HEK293 (cell line): ENCODE measurements at regions not wholly inside any gene's neighbourhood (a gene's known extent, or its start where the extent isn't known, plus 50 kb on each side); places are given as distances from the start of the nearest gene placed in this dataset.
A peak's percentile ranks its signal among the peaks of the same experiment; 100 is the strongest.

Source experiments
- EGR2 ChIP-seq: fragments of 450-650 bp; formaldehyde crosslinking; IDR thresholded peaks from 2 replicates; pipeline ENCODE4 v1.5.1; 2016; ENCODE audit warnings: low read depth, missing biosample characterization, missing genetic modification characterization
- KLF7 ChIP-seq: fragments of 450-650 bp; formaldehyde crosslinking; IDR thresholded peaks from 2 replicates; pipeline ENCODE4 v1.5.1; 2016; ENCODE audit warnings: missing biosample characterization, missing genetic modification characterization, borderline replicate concordance
- REPIN1 ChIP-seq: fragments of 450-650 bp; formaldehyde crosslinking; IDR thresholded peaks from 2 replicates; pipeline ENCODE4 v1.5.1; 2017; ENCODE audit warnings: missing biosample characterization, missing genetic modification characterization, low read depth
- ZBTB11 ChIP-seq: fragments of 450-650 bp; formaldehyde crosslinking; conservative IDR thresholded peaks from 2 replicates; pipeline ENCODE4 v1.5.1; 2016; ENCODE audit warnings: low read depth, missing biosample characterization, missing genetic modification characterization
- ZEB2 ChIP-seq: fragments of 450-650 bp; formaldehyde crosslinking; IDR thresholded peaks from 2 replicates; pipeline ENCODE4 v1.5.1; 2016; ENCODE audit warnings: missing biosample characterization, missing genetic modification characterization
- ZFP37 ChIP-seq: fragments of 450-650 bp; formaldehyde crosslinking; IDR thresholded peaks from 2 replicates; pipeline ENCODE4 v1.5.1; 2016; ENCODE audit warnings: missing biosample characterization, missing genetic modification characterization
- ZNF211 ChIP-seq: fragments of 450-650 bp; formaldehyde crosslinking; IDR thresholded peaks from 2 replicates; pipeline ENCODE4 v1.5.1; 2016; ENCODE audit warnings: low read depth, missing biosample characterization, missing genetic modification characterization
- ZNF24 ChIP-seq: fragments of 450-650 bp; formaldehyde crosslinking; IDR thresholded peaks from 2 replicates; pipeline ENCODE4 v1.5.1; 2016; ENCODE audit warnings: missing biosample characterization, missing genetic modification characterization
- ZNF335 ChIP-seq: fragments of 450-650 bp; formaldehyde crosslinking; conservative IDR thresholded peaks from 2 replicates; pipeline ENCODE4 v1.5.1; 2016; ENCODE audit warnings: missing biosample characterization, missing genetic modification characterization
- ZNF391 ChIP-seq: fragments of 450-650 bp; formaldehyde crosslinking; IDR thresholded peaks from 2 replicates; pipeline ENCODE4 v1.5.1; 2016; ENCODE audit warnings: low read depth, missing biosample characterization, missing genetic modification characterization, borderline replicate concordance
- ZNF398 ChIP-seq: fragments of 450-650 bp; formaldehyde crosslinking; IDR thresholded peaks from 2 replicates; pipeline ENCODE4 v1.5.1; 2017; ENCODE audit warnings: missing biosample characterization, missing genetic modification characterization
- ZNF580 ChIP-seq: fragments of 450-650 bp; formaldehyde crosslinking; IDR thresholded peaks from 2 replicates; pipeline ENCODE4 v1.5.1; 2016; ENCODE audit warnings: missing biosample characterization, missing genetic modification characterization
- ZNF621 ChIP-seq: fragments of 450-650 bp; formaldehyde crosslinking; IDR thresholded peaks from 2 replicates; pipeline ENCODE4 v1.5.1; 2017; ENCODE audit warnings: missing biosample characterization, missing genetic modification characterization
- ZNF626 ChIP-seq: fragments of 450-650 bp; sonication (Bioruptor Pico); formaldehyde crosslinking; IDR thresholded peaks from 2 replicates; pipeline ENCODE4 v1.5.1; 2018; ENCODE audit warnings: missing biosample characterization, missing genetic modification characterization, inconsistent platforms
- ZNF660 ChIP-seq: fragments of 450-650 bp; IDR thresholded peaks from 2 replicates; pipeline ENCODE4 v1.5.1; 2018; ENCODE audit warnings: missing biosample characterization, mild to moderate bottlenecking, missing genetic modification characterization
- ZNF747 ChIP-seq: fragments of 450-650 bp; formaldehyde crosslinking; IDR thresholded peaks from 2 replicates; pipeline ENCODE4 v1.5.1; 2016; ENCODE audit warnings: missing biosample characterization, missing genetic modification characterization
- ZNF777 ChIP-seq: fragments of 450-650 bp; formaldehyde crosslinking; IDR thresholded peaks from 2 replicates; pipeline ENCODE4 v1.5.1; 2017; ENCODE audit warnings: missing biosample characterization, missing genetic modification characterization, borderline replicate concordance
- ZNF830 ChIP-seq: fragments of 450-650 bp; IDR thresholded peaks from 2 replicates; pipeline ENCODE4 v1.5.0; 2018; ENCODE audit warnings: missing biosample characterization, missing genetic modification characterization, low read depth, mild to moderate bottlenecking, moderate library complexity
- TF ChIP-seq, protein P1 (sequence below): fragments of 450-650 bp; formaldehyde crosslinking; IDR thresholded peaks from 2 replicates; pipeline ENCODE4 v1.5.1; 2016; ENCODE audit warnings: missing biosample characterization, missing genetic modification characterization, borderline replicate concordance
- TF ChIP-seq, protein P2 (sequence below): fragments of 450-650 bp; formaldehyde crosslinking; IDR thresholded peaks from 2 replicates; pipeline ENCODE4 v1.5.1; 2016; ENCODE audit warnings: missing biosample characterization, missing genetic modification characterization
- TF ChIP-seq, protein P3 (sequence below): fragments of 450-650 bp; formaldehyde crosslinking; IDR thresholded peaks from 2 replicates; pipeline ENCODE4 v1.5.1; 2016; ENCODE audit warnings: missing biosample characterization, missing genetic modification characterization
- TF ChIP-seq, protein P4 (sequence below): fragments of 450-650 bp; formaldehyde crosslinking; IDR thresholded peaks from 2 replicates; pipeline ENCODE4 v1.5.1; 2016; ENCODE audit warnings: missing biosample characterization, missing genetic modification characterization

DNA sequence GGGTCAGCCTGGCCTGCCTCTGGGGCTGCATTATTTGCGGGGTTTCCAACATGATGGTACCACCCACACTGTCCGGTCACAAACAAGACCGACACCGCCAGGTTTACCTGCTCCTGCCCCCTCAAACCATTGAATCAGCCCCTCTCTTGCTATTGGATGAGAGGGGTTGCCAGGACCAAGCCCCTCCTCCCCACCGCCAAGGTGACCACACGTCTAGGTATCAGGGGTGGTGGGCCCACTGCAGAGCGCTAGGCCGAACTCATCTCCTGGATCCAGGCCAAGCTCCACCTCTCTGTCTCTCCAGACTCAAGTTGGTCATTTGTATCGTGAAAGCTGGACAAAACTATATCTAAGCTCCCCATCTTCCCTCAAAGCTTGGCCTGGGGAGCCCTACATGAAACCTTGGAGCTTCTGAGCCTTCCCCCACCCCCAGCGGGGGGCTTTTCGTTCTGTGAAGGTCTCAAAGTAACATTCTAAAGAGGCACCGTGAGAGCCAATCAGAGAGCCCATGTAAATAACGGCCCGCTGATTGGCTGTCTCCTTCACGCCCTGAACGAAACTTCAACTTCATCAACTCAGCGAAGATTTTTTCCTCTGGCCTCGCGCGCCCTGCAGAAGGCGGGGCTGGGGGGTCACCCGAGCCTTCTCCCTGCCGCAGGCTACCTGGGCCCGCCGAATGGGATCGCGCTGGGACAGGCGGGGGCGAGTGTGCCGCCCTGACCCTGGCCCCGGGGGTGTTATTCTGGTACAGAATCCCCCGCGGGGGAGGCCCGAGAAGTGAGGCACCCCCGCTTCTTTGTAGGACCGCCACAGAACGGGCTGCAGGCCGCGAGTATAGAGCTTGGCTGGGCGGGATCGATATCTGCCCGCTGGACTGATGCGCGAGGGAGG is 49.6 kb upstream of the PSD2 start (continued):
- TF ChIP-seq ZNF24 (tag by site-specific recombination) (no peak; the same call in 1 of the 2 replicates), ZFP37 (no peak), ZNF830 (tag by site-specific recombination) (no peak), EGR2 (tag by site-specific recombination) (peak; percentile 92), ZNF398 (no peak), ZNF211 (tag by site-specific recombination) (no peak), ZNF626 (no peak), ZNF391 (tag by site-specific recombination) (no peak; the same call in 1 of the 2 replicates), ZNF621 (tag by site-specific recombination) (no peak), ZNF777 (tag by site-specific recombination) (peak; percentile 43; the same call in 1 of the 2 replicates), ZNF660 (tag by site-specific recombination) (0 out of 2 replicates have a peak, but pooled peaks have one; percentile 30), REPIN1 (tag by site-specific recombination) (no peak), ZNF335 (tag by site-specific recombination) (no peak), ZNF747 (tag by site-specific recombination) (no peak), ZEB2 (tag by site-specific recombination) (no peak; the same call in none of the 2 replicates), ZBTB11 (tag by site-specific recombination) (no peak), ZNF580 (no peak), KLF7 (tag by site-specific recombination) (no peak)
- TF ChIP-seq, protein P1, sequence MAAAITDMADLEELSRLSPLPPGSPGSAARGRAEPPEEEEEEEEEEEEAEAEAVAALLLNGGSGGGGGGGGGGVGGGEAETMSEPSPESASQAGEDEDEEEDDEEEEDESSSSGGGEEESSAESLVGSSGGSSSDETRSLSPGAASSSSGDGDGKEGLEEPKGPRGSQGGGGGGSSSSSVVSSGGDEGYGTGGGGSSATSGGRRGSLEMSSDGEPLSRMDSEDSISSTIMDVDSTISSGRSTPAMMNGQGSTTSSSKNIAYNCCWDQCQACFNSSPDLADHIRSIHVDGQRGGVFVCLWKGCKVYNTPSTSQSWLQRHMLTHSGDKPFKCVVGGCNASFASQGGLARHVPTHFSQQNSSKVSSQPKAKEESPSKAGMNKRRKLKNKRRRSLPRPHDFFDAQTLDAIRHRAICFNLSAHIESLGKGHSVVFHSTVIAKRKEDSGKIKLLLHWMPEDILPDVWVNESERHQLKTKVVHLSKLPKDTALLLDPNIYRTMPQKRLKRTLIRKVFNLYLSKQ (tag by site-specific recombination): no peak
- TF ChIP-seq, protein P2, sequence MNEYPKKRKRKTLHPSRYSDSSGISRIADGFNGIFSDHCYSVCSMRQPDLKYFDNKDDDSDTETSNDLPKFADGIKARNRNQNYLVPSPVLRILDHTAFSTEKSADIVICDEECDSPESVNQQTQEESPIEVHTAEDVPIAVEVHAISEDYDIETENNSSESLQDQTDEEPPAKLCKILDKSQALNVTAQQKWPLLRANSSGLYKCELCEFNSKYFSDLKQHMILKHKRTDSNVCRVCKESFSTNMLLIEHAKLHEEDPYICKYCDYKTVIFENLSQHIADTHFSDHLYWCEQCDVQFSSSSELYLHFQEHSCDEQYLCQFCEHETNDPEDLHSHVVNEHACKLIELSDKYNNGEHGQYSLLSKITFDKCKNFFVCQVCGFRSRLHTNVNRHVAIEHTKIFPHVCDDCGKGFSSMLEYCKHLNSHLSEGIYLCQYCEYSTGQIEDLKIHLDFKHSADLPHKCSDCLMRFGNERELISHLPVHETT: no peak; the same call in 1 of the 2 replicates
- TF ChIP-seq, protein P3, sequence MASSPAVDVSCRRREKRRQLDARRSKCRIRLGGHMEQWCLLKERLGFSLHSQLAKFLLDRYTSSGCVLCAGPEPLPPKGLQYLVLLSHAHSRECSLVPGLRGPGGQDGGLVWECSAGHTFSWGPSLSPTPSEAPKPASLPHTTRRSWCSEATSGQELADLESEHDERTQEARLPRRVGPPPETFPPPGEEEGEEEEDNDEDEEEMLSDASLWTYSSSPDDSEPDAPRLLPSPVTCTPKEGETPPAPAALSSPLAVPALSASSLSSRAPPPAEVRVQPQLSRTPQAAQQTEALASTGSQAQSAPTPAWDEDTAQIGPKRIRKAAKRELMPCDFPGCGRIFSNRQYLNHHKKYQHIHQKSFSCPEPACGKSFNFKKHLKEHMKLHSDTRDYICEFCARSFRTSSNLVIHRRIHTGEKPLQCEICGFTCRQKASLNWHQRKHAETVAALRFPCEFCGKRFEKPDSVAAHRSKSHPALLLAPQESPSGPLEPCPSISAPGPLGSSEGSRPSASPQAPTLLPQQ (tag by site-specific recombination): peak; percentile 100
- TF ChIP-seq, protein P4, sequence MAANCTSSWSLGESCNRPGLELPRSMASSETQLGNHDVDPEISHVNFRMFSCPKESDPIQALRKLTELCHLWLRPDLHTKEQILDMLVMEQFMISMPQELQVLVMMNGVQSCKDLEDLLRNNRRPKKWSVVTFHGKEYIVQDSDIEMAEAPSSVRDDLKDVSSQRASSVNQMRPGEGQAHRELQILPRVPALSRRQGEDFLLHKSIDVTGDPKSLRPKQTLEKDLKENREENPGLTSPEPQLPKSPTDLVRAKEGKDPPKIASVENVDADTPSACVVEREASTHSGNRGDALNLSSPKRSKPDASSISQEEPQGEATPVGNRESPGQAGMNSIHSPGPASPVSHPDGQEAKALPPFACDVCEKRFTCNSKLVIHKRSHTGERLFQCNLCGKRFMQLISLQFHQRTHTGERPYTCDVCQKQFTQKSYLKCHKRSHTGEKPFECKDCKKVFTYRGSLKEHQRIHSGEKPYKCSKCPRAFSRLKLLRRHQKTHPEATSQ (tag by site-specific recombination): 0 out of 2 replicates have a peak, but pooled peaks have one; percentile 16
